ENCODE measurements at regions not wholly inside any gene's neighbourhood (a gene's known extent, or its start where the extent isn't known, plus 50 kb on each side); places are given as distances from the start of the nearest gene placed in this dataset.

- TF ChIP-seq EZH2 (IDR thresholded peaks at IDR 0.05) (no peak), POLR2AphosphoS5 (IDR thresholded peaks at IDR 0.05; ENCODE audit: borderline replicate concordance, low read depth, low read length) (no peak), FOXP2 (optimal IDR thresholded peaks at IDR 0.05; ENCODE audit: control extremely low read depth, extremely low read length, insufficient read depth) (no peak)
These were observed 265.5 kb upstream of the PARD3B start for GRCh38 chr2:204279819-204280218.
